ENCODE measurements at regions not wholly inside any gene's neighbourhood (a gene's known extent, or its start where the extent isn't known, plus 50 kb on each side); places are given as distances from the start of the nearest gene placed in this dataset.
"Not testable (repeated sequence)": the region's sequence is repeated elsewhere in the genome, so short reads cannot be mapped to it uniquely, and the experiment has no call there.

GRCh38 chrY:16834151-16834550 is 1045.9 kb downstream of the CDY2B start:
- no peak overlapping the region for H3K27ac ChIP-seq (ENCODE audit: low read depth, low read length, poor library complexity, severe bottlenecking)
- no peak overlapping the region for H3K4me2 ChIP-seq (ENCODE audit: low read length)
- DNase-seq (ENCODE audit: low spot score): no peak
- POLR2A ChIA-PET: no interaction called here
- H3K36me3 ChIP-seq (ENCODE audit: insufficient read depth, low read length): no peaks in the 10 kb centered on the region
- H2AFZ ChIP-seq (ENCODE audit: low read length): no peak overlapping the region
- H4K20me1 ChIP-seq (ENCODE audit: insufficient read depth, low read length): no peaks in the 10 kb centered on the region
- H3K79me2 ChIP-seq (ENCODE audit: insufficient read depth, low read depth, low read length): no peaks in the 10 kb centered on the region
- H3K4me1 ChIP-seq (ENCODE audit: insufficient read depth, low read length, poor library complexity, severe bottlenecking): no peaks in the 10 kb centered on the region
- no peaks in the 10 kb centered on the region for H3K9me2 ChIP-seq (ENCODE audit: insufficient read depth, low read length)
- TF ChIP-seq CTCF (conservative IDR thresholded peaks at IDR 0.05; ENCODE audit: low read length): no peak
- no peak for TF ChIP-seq EZH2phosphoT487 (IDR thresholded peaks at IDR 0.05; ENCODE audit: borderline replicate concordance, low read depth, low read length)
- BruUV-seq (replicated peaks): no TSS peak
- intact Hi-C loops (cut with micrococcal nuclease; ENCODE audit: unreplicated experiment): no loop called here
- H3K4me3 ChIP-seq (ENCODE audit: low read depth, low read length, poor library complexity, severe bottlenecking): no peak overlapping the region
- CTCF ChIA-PET (ENCODE audit: unreplicated experiment): no interaction called here
- H3K9me3 ChIP-seq (ENCODE audit: low read length): no peaks in the 10 kb centered on the region

GRCh38 chrY:16831766-16832165 is 1048.3 kb downstream of the CDY2B start:
- H2AFZ ChIP-seq (ENCODE audit: low read length): no peak overlapping the region
- no peaks in the 10 kb centered on the region for H3K36me3 ChIP-seq (ENCODE audit: insufficient read depth, low read length)
- H3K4me2 ChIP-seq (ENCODE audit: low read length): no peak overlapping the region
- H3K9me2 ChIP-seq (ENCODE audit: insufficient read depth, low read length): no peaks in the 10 kb centered on the region
- ChIA-PET POLR2A (no interaction called here), CTCF (ENCODE audit: unreplicated experiment) (no interaction called here)
- no peak for DNase-seq (ENCODE audit: low spot score)
- TF ChIP-seq CTCF (conservative IDR thresholded peaks at IDR 0.05; ENCODE audit: low read length): no peak
- TF ChIP-seq EZH2phosphoT487 (IDR thresholded peaks at IDR 0.05; ENCODE audit: borderline replicate concordance, low read depth, low read length): no peak
- no peaks in the 10 kb centered on the region for H3K9me3 ChIP-seq (ENCODE audit: low read length)
- no peak overlapping the region for H3K27ac ChIP-seq (ENCODE audit: low read depth, low read length, poor library complexity, severe bottlenecking)
- no peak overlapping the region for H3K4me3 ChIP-seq (ENCODE audit: low read depth, low read length, poor library complexity, severe bottlenecking)
- H3K79me2 ChIP-seq (ENCODE audit: insufficient read depth, low read depth, low read length): no peaks in the 10 kb centered on the region
- intact Hi-C loops (cut with micrococcal nuclease; ENCODE audit: unreplicated experiment): no loop called here
- no peaks in the 10 kb centered on the region for H3K4me1 ChIP-seq (ENCODE audit: insufficient read depth, low read length, poor library complexity, severe bottlenecking)
- no peaks in the 10 kb centered on the region for H4K20me1 ChIP-seq (ENCODE audit: insufficient read depth, low read length)
- no TSS peak for BruUV-seq (replicated peaks)

GRCh38 chrY:16831364-16831763 is 1048.7 kb downstream of the CDY2B start:
- H3K4me3 ChIP-seq (ENCODE audit: low read depth, low read length, poor library complexity, severe bottlenecking); H4K20me1 ChIP-seq (ENCODE audit: insufficient read depth, low read length); H3K27ac ChIP-seq (ENCODE audit: low read depth, low read length, poor library complexity, severe bottlenecking); H3K4me2 ChIP-seq (ENCODE audit: low read length); DNase-seq (ENCODE audit: low spot score); intact Hi-C loops (cut with micrococcal nuclease; ENCODE audit: unreplicated experiment); H3K79me2 ChIP-seq (ENCODE audit: insufficient read depth, low read depth, low read length); POLR2A ChIA-PET; H2AFZ ChIP-seq (ENCODE audit: low read length); H3K9me2 ChIP-seq (ENCODE audit: insufficient read depth, low read length); H3K4me1 ChIP-seq (ENCODE audit: insufficient read depth, low read length, poor library complexity, severe bottlenecking); H3K9me3 ChIP-seq (ENCODE audit: low read length); BruUV-seq (replicated peaks); CTCF ChIA-PET (ENCODE audit: unreplicated experiment); H3K36me3 ChIP-seq (ENCODE audit: insufficient read depth, low read length): not testable (repeated sequence)
